ENCODE measurements at regions not wholly inside any gene's neighbourhood (a gene's known extent, or its start where the extent isn't known, plus 50 kb on each side); places are given as distances from the start of the nearest gene placed in this dataset.
A peak's percentile ranks its signal among the peaks of the same experiment; 100 is the strongest.

DNA sequence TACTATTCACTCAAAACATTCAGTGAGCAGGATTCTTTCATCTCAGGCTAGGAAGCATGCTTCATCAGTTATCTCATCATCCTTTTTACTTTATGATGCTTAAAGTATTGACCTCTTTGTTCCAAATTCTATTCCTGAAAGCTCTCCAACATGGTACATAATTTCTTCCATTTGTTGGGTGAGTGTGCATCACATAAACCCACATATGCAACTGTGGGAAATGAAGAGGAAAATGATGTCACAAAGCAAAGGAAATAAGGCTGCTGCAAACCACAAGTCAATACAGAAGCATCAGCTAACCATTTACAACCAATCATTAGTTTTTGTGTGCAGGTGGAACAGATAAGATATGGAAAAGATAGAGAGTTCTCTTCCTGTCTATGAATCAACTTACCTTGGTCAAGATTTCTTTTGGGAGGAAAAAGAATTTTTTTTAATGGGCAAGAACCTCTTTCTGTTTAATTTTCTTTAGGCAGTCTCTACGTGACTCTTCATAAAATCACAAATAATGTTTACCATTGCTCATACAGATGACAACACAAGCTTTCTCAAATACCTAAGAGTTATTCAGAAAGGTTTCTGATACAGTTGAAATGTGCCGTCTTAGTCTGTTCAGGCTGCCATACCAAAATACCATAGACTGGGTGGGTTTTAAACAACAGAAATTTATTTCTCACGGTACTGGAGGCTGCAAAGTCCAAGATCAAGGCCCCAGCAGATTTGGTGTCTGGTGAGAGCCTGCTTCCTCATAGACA lies 259.9 kb downstream of the ADGRG6 start:
- intact Hi-C loops (cut with DNase I) = no loop called here
- H3K4me3 ChIP-seq = no peak overlapping the region
- no peaks in the 10 kb centered on the region for H3K4me1 ChIP-seq
- no peaks in the 10 kb centered on the region for H3K27me3 ChIP-seq
- no peak for DNase-seq
- H3K27ac ChIP-seq = no peak overlapping the region
- H3K9me3 ChIP-seq = no peaks in the 10 kb centered on the region
- ATAC-seq = no peak
- H3K36me3 ChIP-seq = no peaks in the 10 kb centered on the region
- no peak for TF ChIP-seq CTCF (IDR thresholded peaks at IDR 0.05)

GRCh38 chr6:142562865-142563264 lies 261.1 kb downstream of the ADGRG6 start:
- H3K4me3 ChIP-seq = no peak overlapping the region
- TF ChIP-seq CTCF (IDR thresholded peaks at IDR 0.05) = no peak
- intact Hi-C loops (cut with DNase I) = no loop called here
- H3K27ac ChIP-seq = no peak overlapping the region
- H3K9me3 ChIP-seq = no peaks in the 10 kb centered on the region
- no peaks in the 10 kb centered on the region for H3K4me1 ChIP-seq
- DNase-seq (no peak), ATAC-seq (peak; percentile 25)
- H3K36me3 ChIP-seq = no peaks in the 10 kb centered on the region
- H3K27me3 ChIP-seq = no peaks in the 10 kb centered on the region

GRCh38 chr6:142566628-142567396 lies 265.0 kb downstream of the ADGRG6 start:
- DNase-seq (no peak), ATAC-seq (peak; percentile 88)
- Histone ChIP-seq H3K9me3 (no peaks in the 10 kb centered on the region), H3K4me1 (peaks cover 19% of the 10 kb centered on the region), H3K27ac (no peak overlapping the region), H3K4me3 (no peak overlapping the region), H3K36me3 (no peaks in the 10 kb centered on the region), H3K27me3 (no peaks in the 10 kb centered on the region)
- peak; percentile 87 for TF ChIP-seq CTCF (IDR thresholded peaks at IDR 0.05)
- intact Hi-C loops (cut with DNase I) = no loop called here

DNA sequence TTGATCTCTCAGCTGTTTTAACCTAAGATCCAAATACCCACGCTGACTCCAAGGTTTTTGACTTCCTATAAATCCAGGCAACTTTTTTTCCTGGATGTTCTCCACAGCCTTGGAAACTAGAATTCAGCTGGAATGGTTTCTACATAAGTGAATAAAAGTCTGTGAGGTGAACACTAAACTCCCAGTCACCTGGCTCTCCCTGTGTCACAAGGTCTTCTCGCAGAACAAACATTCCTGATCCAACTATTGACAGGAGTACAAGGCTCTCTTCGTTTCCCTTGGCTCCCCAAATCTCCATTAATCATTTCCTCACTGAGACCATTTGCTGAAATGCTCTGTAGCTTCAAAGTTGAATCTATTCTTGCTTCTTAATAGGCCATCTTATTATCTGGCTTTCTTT lies 265.7 kb downstream of the ADGRG6 start:
- Histone ChIP-seq H3K36me3 (no peaks in the 10 kb centered on the region), H3K4me1 (peaks cover 19% of the 10 kb centered on the region), H3K4me3 (no peak overlapping the region), H3K27ac (no peak overlapping the region), H3K27me3 (no peaks in the 10 kb centered on the region), H3K9me3 (no peaks in the 10 kb centered on the region)
- no peak for ATAC-seq
- no peak for TF ChIP-seq CTCF (IDR thresholded peaks at IDR 0.05)
- intact Hi-C loops (cut with DNase I) = no loop called here
- DNase-seq = no peak

GRCh38 chr6:142568857-142569597 lies 267.2 kb downstream of the ADGRG6 start:
- Histone ChIP-seq H3K27me3 (no peaks in the 10 kb centered on the region), H3K4me3 (no peak overlapping the region), H3K9me3 (no peaks in the 10 kb centered on the region), H3K4me1 (peaks cover 19% of the 10 kb centered on the region), H3K36me3 (no peaks in the 10 kb centered on the region), H3K27ac (peak overlapping the region; percentile 21)
- DNase-seq (no peak), ATAC-seq (peak; percentile 55)
- TF ChIP-seq CTCF (IDR thresholded peaks at IDR 0.05) = no peak
- intact Hi-C loops (cut with DNase I) = no loop called here

Data from upper lobe of right lung (tissue), 1 donor.